HG03108 (cell line): ENCODE measurements at regions not wholly inside any gene's neighbourhood (a gene's known extent, or its start where the extent isn't known, plus 50 kb on each side); places are given as distances from the start of the nearest gene placed in this dataset.

Source experiments
- ATAC-seq: cut with Tn5 transposase; IDR thresholded peaks from one replicate; pipeline ENCODE4 v1.9.1; 2021; ENCODE audit warnings: moderate library complexity; ENCODE audit not compliant: unreplicated experiment

DNA sequence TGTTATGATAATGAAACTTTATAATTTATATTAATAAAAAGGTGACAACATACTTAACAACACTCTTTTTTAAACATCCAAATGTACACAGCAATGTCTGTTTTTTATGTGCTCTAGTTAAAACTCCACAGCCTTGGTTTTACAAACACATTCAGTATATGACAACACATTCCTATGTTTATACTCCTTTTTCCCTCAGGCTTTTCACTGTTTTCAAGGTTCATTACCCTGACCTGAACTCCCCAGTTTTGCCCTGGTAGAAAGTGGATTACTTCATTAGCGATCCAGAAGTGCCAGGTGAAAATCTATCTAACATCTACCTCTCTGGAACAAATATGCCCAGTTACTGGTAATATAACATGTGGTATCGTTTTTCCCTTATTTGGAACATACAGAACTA, 340.2 kb upstream of the DDHD1 start:
- no peak for ATAC-seq

DNA sequence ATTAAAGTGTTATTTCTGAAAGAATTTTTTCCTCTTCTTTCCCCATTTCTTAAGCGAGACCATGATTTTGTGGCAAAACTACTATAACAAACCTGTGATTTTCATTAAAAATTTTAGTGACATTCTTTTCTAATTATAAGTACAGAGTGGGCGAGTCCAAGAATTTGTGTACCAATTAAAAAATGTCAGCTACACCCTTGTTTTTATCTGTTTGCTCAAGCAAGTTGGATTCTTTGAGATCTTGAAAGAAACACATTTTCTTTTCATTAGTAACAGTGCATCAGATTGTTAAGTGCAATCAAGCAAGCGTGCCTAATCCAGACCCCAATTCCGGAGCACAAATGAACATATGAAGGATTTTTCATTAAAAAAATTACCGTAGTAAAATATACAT, 338.8 kb upstream of the DDHD1 start:
- ATAC-seq: no peak

DNA sequence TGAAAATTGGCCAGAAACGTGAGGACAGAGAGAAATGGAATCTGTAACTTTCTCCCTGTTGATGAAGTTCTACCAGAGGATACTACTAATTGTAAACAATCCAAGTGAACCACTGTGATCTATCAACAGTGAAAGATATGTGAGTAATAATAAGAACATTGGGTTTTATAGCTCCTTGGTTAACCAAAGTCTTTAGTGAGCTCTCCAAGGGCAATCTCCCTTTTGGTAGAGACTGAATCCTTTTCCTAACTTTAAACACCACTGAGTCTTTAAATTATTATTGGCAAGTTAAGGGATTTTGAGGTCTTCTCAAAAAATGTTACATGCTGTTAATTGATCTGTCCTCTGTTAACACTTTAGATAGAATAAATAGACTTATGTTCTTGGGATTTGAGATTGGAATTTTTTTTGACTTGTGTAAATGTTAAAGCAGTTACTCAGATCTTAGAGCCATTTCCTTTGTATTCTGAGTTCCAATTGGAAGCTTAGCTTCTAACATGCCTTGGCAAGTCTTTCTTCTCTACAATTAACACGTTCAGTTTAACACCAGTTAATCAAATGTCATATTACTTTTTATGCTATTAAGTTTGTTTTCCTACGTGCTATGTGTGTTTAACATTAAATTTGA, 338.2 kb upstream of the DDHD1 start:
- no peak for ATAC-seq

DNA sequence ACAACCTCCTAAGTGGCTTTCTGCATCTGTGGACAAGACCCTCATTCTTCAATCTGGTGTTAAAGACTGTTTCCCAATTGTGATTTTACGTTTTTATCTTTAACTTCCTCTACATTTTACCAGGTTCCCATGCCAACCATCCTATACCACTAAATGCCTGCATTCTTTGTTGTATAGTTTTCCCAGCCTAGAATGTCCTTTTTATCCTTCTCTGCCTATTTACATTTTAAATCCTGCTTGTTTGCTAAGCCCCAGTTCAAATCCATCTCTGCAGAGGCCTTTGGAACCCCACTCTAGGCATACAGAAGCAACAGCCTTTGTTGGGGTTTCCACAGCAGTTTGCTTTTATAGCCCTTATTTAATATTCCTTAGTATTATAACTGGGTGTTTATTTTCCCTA, 325.1 kb upstream of the DDHD1 start:
- ATAC-seq: no peak

DNA sequence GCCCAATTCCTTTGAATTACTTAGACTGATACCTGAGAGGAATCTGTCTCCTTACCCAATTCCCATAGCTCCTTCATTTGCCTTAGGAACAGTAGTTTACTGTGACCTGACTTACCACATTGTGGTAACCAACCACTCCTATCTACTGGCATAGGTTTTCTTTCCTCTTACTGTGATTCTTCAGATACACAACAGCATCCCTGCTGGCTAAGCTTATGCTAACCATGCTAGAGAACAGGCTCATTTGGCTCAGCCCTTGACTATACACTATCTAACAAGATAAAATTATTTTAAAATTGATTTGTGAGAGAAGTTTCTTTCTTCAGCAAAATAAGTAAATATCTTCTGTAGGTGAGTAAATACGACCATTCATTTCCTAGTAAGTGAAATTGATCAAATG, 320.4 kb upstream of the DDHD1 start:
- no peak for ATAC-seq

DNA sequence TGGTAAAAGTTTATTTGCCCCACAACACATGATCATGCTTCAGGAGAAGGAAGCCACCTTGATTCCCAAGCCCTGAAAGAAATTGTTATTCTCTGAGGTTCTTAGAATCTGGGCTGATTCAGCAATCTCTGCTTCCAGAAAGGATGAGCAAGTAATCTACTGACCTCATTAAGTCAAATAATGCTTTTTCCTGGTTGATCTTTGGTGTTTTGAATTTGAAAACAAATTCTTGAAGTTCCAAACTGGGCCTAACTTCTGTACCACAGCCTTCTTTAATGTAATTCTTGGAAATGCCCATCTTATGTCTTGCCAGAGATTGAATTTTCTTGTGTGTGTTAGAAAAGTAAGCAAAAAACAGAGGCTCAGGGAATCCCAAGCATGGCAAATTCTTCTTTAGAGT, 319.2 kb upstream of the DDHD1 start:
- no peak for ATAC-seq

DNA sequence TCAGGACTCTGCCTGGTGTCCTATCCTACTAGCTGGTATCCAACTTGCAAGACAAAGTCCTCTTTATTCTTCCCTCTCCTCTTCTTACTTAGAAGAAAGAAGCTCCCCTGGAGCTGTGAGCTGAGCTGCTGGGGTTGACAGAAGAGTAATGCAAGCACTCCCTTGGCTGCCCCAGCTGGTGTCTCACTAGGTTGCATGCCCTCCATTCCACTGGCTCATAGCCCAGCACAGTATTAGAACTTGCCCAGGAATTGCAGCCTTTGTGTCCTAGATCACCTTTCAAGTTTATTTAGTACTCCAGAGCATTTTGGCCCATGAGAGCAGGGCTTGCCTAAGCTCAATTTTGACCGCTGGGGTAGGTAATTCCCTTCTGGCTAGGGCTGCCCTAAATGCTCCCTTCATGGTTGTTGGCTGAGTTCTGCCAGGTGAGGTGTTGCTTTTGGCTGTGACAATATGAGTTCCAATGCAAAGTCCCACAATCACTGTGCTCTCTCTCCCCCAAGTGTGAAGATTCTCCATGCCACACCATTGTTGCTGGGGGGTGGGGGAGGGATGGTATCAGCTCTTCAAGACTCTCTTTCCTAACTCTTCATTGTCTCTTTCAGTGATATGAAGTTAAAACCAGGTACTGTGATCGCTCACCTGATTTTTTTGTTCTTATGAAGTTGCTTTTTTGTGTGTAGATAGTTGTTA, 317.4 kb upstream of the DDHD1 start:
- no peak for ATAC-seq

DNA sequence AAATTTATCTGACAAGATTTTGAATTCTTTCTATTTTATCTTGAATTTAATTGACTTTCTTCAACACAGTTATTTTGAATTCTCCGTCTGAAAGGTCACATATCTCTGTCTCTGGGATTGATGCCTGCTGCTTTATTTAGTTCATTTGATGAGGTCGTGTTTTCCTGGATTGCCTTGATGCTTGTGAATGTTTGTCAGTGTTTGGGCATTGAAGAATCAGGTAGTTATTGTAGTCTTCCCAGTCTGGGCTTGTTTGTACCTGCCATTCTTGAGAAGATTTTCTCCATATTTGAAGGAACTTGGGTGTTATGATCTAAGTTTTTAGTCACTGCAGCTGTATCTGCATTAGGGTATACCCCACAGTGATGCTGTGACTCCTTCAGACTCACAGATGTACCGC, 315.8 kb upstream of the DDHD1 start:
- ATAC-seq: no peak

DNA sequence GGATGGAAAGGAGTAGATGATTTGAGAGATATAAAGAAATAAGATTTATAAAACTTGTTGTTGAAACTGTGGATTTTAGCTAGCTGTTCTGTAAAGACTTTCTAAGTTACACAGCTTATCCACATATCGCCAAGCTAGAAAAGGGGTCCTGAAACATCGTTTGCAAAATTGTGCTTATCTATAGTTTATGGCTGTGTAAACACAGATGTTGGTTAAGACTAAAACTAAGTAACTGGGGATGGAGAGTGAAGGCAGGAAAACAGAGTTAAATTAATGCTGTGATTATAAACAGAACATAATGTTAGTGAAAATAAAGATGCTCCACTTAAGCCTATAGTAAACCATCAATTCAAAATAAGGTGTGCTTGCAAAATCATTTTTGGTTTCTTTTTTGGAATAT, 311.3 kb upstream of the DDHD1 start:
- ATAC-seq: no peak

DNA sequence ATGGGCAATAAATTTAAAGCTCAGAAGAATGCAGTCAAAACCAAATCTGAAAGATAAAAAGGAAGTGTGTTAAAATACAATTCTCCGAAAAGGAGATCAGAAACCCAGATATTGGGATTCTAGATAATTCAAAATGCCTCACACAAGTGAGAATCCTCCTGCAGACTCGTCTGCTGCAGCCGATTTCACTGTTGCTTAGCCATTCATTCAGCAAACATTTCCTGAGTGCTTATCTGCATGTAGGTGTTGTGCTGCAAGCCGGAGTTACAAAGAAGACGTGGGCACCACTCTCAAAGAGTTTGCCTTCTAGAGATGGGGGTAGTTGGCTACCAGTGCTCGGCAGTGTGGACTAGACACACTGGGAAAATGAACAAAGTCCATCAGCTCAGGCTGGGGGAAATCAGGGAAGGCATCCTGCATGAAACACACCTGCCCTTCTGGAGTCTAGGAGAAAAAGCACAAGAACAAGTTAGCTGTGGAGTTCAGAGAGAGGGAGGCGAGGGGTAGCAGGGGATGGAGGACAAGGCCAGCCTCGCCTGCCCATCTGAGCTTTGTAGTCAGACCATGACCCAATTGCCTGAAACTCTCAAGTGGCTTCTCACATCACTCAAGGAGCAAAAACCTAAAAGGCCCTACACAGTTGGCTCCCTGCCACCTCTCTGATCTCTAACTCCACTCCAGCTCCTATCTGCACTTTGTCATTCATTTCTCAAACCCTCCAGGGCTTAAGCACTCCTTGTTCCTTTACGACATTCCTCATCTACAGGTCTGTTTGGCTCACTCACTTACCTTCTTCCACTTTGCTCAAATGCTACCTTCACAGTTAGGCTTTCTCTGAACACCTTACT, 310.0 kb upstream of the DDHD1 start:
- no peak for ATAC-seq

DNA sequence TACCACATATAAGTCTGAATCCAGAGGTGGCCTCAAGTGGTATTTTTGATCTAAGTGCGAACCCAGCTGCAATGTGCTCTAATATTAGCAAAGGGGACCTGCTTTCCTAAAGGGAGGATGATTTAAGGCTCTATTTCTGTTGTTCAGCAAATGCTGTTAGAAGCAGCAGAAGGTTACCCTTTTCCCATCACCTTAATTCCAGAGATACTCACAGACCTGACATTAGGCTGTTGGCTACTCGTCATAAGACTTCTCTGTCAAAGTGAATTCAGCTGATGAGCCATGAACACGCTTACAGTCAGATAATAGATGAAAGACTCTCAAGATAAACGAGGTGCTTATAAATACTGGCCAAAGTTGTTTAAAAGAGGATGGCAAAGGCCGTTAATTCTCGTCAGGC, 308.7 kb upstream of the DDHD1 start:
- ATAC-seq: no peak

DNA sequence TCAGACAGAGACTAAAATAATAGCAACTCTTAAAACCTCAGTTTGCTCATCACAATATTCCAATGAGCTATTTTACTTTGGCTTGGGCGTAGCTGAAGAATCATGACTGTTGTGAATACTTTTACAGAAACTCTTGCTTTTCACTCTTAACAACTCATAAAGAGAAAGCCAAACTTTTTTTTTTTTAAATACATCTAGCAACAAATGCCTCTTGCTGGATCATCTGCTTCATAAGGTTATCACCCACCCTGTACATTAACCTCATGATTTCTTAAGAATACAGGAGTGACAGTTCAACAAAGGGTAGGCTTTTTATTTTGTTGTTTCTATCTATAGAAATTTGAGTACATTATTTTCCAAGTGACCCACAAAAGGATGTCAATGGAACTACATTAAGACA, 307.4 kb upstream of the DDHD1 start:
- ATAC-seq: no peak

DNA sequence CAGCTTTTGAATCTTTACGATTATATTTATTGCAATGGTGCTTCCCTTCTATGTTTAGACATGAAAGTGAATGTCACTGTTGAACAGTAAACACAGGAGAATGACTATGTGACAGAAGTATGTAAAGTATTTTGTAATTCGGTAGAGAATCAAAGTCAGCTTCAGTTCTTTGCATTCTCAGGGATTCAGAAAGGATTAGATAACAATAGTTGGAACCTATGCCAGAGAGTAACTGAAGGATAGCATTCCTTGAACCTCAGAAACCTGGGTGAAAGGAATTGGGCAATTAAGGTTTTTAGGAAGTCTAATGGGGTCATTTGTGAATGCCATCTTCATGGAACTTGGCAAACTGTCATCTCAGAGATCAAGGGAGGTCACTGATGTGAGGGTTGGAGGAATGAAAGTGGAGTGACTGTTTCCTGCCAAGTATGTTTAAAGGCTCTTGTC, 305.3 kb upstream of the DDHD1 start:
- no peak for ATAC-seq

DNA sequence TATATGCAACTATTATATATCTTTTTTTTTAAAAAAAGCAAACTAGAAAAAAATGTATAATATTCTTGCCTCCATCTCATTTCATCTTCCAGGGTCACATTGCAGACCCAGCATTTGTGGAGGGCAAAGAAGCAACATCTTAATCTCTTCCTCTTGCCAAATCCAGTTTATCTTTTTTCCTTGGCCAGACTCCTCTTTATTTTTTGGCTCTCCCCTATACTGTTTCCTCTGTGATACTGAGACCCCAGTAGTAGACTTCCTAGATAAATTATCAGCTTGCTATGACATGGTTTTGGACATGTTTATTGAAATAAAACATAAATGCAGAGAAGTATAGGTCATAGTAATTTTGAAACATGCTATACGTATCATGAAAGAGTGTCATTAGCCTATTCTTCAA, 303.8 kb upstream of the DDHD1 start:
- no peak for ATAC-seq

DNA sequence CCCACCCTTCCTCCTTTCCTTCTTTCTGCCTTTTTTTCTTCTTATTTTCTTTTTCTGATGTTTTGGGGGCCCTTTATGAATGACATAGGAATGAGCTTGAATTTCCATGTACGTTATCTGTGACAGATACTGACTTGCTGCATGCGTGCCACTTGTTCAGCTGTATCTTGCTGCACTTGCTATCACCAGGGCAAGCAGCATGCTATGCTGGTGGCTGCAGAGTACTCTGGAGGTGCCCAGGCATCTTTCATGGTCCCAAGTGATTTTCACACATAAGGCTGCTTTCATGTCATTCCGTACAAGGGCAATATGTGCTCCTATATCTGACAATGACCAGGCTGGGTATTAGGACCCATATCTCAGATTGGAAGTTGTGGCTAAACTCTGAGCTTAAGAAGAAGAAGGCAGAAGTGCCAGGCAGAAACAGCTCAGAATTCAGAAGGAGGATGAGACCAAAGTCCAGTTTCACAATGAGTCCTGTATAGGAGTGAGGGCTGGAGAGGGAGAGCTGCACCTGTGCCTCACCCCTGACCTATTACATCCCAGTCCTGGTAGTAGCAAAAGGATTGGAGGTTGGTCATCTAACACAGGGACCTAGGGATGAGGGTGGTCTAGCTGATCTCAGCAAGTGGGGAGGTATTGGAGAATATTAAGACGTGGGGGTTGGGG, 299.0 kb upstream of the DDHD1 start:
- no peak for ATAC-seq

DNA sequence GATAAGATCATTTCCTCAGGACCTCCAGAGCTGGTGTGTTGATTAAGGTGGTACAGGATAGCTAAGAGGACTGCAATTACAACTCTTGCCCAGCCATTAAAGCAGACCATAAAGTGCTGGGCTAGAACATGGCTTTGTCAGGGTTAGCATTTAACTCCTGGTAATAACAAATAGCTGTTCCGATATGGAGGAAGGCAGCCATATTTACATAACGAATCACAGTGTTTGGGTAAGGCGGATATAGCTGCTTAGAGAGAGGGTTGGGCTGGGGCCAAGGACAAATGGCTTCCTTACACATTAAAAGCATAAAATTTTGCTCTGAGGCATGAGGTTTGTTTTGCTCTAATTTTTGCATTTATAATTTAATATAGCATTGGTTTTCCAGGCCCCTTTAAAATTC, 297.7 kb upstream of the DDHD1 start:
- no peak for ATAC-seq

DNA sequence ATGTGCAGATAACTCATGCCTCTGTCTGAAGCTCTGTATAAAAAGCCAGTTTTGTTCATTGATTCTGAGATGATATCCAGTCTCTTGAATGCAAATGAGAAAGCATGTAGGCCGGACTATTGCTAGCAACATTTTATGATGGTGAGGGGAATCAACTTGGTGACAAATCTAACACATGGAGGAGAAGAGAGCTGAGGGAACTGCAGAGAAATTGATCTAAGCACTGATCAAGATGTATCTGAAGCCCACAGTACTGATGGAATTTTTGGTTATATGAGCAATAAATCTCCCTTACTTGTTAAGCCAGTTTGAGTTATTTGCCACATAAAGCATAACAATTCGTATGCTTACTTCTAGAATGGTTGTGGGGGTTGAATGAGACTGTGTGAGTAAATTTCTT, 295.6 kb upstream of the DDHD1 start:
- no peak for ATAC-seq

DNA sequence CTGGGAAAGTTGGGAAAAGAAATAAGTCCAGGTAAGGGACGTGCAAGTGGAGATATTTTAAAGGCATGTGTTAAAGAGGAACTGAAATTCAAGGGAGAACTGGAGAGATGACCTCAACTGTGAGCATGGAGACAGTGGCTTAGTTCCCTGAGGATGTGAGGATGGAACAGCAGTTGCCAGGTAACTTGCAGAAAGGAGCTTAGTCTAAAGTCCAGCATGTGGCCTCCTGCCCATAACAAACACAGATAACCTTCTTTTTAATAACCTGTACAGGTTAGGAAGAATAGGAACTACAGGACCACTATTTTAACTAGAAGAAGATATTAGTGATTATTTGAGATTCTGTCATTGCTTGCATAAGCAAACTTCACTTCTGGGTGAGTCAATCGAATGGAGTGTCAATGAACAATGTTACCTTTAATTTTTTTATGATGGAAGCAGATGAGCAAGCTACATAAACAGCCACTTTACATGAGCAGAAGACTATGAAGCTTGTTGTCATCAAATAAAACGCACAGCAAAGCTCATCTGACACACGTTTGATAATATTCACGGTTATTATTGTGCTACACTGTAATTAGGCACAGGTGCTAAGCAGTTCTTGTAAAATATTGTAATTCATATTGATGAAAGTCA, 291.7 kb upstream of the DDHD1 start:
- no peak for ATAC-seq

DNA sequence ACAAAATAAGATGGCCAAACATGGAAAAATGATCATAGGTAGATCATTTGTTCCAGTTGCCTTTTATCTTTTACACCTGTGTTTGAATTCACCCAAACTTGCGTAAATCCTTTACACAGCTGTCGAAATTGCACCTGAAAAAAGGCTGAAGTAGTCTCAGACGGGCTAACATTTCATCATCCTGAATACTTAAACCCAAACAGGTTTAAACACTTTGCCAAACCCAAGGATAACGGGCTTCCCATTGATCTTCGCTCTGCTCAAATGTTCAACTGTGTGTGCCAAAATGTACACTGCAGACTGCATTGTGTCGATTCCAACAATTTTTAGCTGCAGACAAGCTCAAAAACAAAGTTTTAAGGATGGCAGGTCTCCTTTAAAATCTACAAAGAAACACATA, 288.7 kb upstream of the DDHD1 start:
- ATAC-seq: no peak

DNA sequence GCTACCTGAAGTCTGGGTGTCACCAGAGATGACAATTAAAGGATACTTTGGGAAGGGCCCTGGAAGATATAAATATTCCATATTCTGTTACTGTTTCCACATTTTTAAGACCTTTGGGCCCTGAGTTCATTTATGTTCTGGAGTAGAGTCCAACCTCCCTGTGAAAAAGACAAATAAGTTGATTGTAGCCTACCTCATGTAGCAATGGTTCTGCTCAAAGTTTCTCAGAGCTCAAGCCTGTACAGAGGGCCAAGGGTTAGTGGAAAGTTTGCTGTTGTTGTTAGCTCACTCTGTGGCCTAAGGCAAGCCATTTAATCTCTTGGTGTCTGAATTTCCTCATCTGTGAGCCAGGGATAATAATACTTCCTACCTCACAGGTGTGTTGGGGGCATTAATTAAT, 284.7 kb upstream of the DDHD1 start:
- ATAC-seq: no peak

DNA sequence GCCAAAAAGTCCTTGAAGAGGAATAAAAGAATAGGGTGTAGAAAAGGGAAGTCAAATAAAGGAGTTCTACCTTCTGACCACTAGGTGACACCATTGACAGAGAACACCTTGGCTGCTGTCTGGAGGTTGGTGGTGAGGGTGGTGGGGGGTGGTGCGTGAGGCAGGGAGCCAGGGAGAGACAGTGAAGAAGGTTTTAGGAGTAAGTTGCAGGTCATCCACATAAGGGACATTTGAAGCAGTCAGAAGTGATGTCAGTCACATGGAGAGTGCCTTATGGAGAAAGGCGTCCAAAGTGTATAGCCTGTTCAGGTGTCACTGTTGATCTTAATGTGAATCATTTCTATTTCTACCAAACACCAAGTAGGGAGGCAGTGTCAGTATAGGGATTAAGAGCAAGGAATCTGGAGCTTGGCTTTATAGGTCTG, 279.3 kb upstream of the DDHD1 start:
- ATAC-seq: peak; percentile 64
